ENCODE measurements at regions not wholly inside any gene's neighbourhood (a gene's known extent, or its start where the extent isn't known, plus 50 kb on each side); places are given as distances from the start of the nearest gene placed in this dataset.
A peak's percentile ranks its signal among the peaks of the same experiment; 100 is the strongest.

GRCh38 chr4:52231526-52231925, 180.4 kb downstream of the SPATA18 start:
- DNase-seq (ENCODE audit: low spot score): no peak

GRCh38 chr4:52234561-52235440, 183.7 kb downstream of the SPATA18 start:
- DNase-seq (ENCODE audit: low spot score): peak; percentile 41

DNA sequence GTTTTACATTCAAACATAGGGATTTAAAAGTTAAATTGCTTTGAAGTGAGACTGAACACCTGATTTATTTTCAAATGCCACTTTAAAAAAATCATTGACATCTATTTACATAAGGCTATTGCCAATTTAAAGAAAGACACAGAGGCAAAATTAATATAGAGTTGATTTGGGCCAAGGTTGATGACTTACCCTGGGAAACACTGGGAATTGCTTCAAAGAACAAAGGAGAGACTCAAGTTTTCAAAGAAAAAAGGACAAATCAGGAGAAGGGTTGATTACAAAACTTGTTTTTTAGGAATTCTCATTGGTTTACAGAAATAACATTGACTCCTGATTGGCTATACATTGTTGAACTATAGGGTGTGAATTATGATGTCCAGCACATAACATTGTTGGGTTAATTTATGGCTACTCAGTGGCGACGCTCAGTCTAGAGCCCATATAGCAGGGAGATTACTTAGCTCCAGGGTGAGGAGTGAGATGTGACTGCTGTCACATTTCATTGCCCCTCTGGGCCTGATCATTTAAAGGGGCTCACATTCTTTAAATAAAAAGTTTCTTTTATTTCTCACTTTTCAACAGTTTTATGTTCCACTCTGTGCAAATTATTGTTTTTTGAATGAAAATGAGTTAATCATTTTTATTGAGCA, 184.6 kb downstream of the SPATA18 start:
- no peak for DNase-seq (ENCODE audit: low spot score)

GRCh38 chr4:52241916-52242315, 190.8 kb downstream of the SPATA18 start:
- DNase-seq (ENCODE audit: low spot score): no peak

DNA sequence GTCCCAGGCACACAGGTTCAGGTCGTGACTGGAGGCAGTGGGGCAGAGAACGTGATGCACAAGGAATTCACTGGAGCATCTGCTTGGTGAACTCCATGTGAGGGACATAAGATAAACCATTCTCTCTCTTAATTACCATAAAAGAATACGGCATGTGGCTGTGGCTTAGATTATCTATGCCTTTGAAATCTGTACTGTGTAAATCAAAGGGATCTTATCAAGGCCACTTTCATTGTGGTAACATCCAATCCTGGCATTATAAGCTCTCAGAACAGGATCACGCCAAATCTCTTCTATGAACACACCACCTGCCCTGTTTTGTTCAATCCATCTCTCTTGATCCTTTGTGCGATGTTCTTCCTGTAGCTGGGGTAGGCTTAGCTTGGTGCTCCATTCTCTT, 192.3 kb downstream of the SPATA18 start:
- no peak for DNase-seq (ENCODE audit: low spot score)

- DNase-seq (ENCODE audit: low spot score): no peak
These were observed 193.1 kb downstream of the SPATA18 start for GRCh38 chr4:52244103-52244775.

GRCh38 chr4:52244848-52245247, 193.7 kb downstream of the SPATA18 start:
- peak; percentile 21 for DNase-seq (ENCODE audit: low spot score)

GRCh38 chr4:52246827-52247226, 195.7 kb downstream of the SPATA18 start:
- DNase-seq (ENCODE audit: low spot score): no peak

DNA sequence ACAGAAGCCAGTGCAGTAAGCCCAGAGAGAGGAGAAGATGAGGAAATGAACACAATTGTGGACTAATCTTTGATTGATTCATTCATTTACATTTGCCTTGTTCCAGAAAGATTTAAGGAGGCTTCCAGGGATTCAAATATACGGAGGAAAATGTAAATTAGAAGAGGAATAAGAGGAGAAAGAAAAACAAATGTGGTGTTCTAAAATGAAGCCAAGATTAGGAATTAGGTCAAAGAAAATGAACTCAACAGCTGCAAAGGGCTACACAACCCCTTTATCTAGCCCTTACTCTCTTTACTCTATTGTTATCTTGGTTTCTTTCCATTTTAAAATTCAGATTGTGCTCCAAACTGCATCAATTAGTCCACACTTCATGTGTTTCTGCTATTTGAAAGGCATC, 196.8 kb downstream of the SPATA18 start:
- no peak for DNase-seq (ENCODE audit: low spot score)

GRCh38 chr4:52248820-52249219, 197.7 kb downstream of the SPATA18 start:
- DNase-seq (ENCODE audit: low spot score): no peak

GRCh38 chr4:52249581-52249980, 198.5 kb downstream of the SPATA18 start:
- DNase-seq (ENCODE audit: low spot score): no peak

DNA sequence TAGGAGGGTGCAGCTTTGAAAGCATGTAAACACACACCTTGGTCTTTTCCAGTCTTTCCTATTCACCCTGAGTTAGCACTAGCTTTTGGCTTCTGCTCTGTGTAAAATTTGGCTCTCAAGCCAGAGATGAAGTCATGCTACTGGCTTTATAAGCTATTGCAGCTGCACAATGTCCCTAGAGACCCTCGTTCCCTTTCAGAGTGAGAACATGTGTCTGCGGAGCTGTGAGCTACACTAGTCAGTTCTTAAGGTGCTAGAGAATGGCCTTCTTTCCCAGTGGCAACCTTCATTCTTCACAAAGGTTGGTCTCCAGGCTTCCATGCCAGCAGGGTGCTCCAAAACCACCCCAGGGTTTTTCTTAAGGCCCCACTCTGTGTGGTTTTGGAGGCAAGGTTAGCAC, 199.1 kb downstream of the SPATA18 start:
- peak; percentile 56 for DNase-seq (ENCODE audit: low spot score)

DNA sequence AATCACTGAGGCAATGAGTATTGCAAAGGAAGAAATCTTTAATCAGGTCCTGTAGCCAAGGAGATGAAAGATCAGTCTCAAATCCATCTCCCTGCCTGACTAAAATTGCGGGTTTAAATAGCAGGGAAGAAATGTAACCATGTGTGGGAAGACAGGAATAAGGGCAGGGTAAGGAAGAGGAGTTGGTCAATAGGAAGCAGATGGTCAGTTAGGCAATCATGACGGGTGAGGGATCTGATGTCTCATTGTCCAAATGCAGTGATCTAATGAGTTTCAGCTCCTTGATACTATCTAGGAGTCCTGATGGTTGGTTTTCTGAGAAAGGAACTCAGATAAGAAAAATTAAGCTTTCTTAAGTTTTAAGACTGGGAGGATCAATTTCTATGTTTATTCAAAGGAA, 200.8 kb downstream of the SPATA18 start:
- no peak for DNase-seq (ENCODE audit: low spot score)

DNA sequence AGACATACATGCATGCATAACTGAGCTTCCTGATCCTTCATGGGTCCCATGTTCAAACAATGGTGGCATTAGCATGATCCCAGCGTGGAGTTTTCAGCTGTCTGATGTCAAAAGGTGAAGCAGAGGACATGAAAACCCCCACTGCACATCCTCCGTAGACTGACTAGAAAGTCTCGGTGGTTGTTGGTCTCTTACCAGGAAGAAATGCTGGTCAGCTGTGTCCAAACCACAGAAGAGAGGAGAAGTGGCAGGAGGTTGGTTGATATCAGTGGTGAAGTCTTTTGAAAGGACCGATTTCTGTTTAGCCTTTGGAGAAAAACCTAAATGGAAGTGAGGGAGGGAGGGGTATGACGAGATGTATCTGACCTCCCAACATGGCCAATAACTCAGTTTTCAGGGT, 201.9 kb downstream of the SPATA18 start:
- no peak for DNase-seq (ENCODE audit: low spot score)

GRCh38 chr4:52256522-52256921, 205.4 kb downstream of the SPATA18 start:
- no peak for DNase-seq (ENCODE audit: low spot score)

GRCh38 chr4:52259978-52260377, 208.9 kb downstream of the SPATA18 start:
- DNase-seq (ENCODE audit: low spot score): peak; percentile 52

DNA sequence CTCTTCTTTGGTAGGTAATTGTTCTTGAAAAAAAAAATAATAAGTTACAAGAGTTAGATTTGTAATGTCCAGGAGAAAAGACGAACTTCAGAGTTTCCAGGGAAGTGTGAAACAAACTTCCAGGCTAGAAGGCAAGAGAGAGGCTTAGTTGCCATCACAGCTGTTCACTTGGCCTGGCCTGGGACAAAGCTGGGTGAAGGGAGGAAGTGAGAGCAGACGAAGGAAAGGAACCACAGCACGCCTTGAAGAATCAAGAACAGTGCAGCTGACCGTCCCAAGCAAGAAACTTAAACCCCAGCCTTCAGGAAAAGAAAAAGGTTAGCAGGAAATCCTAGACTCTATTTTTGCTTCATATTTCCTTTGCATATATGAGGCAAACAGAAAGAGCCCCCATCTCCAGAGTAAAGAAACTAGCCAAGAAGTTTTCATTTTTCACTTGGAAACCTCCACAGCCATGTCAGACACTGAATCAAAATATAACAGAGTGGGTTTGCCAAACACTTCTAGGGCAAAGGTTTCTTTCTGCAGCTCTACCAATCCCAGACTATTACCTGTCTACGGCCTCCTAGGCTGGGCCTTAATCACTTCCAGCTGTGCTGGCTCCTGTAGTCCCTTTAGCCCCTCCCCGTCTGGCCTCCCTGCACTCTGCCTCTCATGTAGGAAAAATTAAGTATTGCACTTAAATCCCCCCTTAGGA, 209.6 kb downstream of the SPATA18 start:
- DNase-seq (ENCODE audit: low spot score): peak; percentile 58

DNA sequence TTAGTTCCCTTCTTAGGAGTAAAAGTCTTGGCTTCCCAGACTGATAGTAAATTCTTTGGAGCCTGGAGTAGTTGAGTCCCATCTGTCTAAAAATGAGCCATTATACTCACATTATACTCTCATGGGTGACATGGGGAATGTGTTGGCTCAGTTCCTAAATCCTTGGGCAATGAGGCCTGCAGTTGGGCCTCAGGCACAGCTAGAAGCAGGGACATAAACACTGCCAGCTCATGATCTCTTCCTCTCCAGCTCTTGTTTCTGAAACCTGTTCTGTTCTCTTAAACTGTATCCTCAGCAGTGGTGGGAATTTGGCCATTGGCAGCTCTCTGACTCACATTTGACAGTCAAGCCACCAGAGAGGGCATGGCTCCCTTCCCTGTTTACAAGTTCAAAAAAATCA, 212.5 kb downstream of the SPATA18 start:
- no peak for DNase-seq (ENCODE audit: low spot score)

- no peak for DNase-seq (ENCODE audit: low spot score)
These were observed 214.8 kb downstream of the SPATA18 start for GRCh38 chr4:52265781-52266525.

DNA sequence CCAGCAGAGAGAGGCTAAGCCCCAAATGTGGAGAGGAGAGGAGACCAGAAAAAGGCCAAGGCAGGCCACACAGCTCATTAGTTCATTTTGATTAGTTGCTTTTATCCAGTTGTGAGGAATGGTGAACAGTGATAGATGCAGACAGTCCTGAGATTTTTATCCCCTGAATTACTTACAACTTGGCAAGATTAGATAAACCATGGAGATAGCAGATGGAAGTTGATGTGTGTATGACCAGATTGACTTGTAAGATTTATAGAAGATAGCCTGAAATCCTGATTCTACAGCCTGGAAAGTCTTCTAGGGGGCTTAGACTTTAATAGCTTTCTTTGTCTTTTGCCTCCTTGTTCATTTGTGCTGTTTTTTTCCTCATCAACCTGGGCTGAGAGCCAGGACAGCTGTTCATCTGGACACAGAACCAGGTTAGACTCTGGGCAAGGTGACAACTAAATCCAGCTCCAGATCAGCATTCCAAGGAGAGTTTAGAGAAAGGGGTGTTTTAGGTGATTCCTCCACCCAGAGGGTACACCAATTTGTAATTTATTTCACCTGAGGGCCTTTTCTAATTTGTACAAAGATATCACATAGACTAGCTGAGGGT, 215.5 kb downstream of the SPATA18 start:
- no peak for DNase-seq (ENCODE audit: low spot score)

DNA sequence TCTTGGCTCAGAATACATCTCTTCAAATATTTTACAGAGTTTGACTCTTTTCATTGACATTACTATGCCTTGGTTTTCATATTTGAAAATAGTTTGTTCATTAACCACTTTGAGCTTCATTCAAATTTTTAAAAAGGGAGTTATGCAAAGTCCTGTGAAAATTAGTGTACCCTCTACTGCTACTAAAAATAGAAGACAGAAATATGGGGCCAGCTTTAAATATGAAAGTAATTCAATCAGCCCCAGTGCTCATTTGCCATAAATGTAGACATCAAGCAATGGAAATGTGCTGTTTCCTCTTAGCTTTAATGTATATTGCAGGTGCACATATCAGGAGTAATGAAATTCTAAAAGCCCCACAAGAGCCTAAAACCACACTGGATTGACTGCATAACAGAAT, 218.7 kb downstream of the SPATA18 start:
- no peak for DNase-seq (ENCODE audit: low spot score)

Data from SK-N-DZ (cell line).